ENCODE measurements at regions not wholly inside any gene's neighbourhood (a gene's known extent, or its start where the extent isn't known, plus 50 kb on each side); places are given as distances from the start of the nearest gene placed in this dataset.

GRCh38 chr3:21979706-21980105 lies 228.7 kb upstream of the ZNF385D start:
- H3K27ac ChIP-seq = no peak overlapping the region
- H3K4me3 ChIP-seq = no peak overlapping the region
- no peaks in the 10 kb centered on the region for H3K36me3 ChIP-seq
- intact Hi-C loops (cut with DNase I) = no loop called here
- TF ChIP-seq CTCF (IDR thresholded peaks at IDR 0.05) = no peak
- H3K4me1 ChIP-seq = no peaks in the 10 kb centered on the region
- H3K27me3 ChIP-seq (ENCODE audit: low read depth) = no peaks in the 10 kb centered on the region
- DNase-seq = no peak
- H3K9me3 ChIP-seq = no peaks in the 10 kb centered on the region
- ATAC-seq = no peak

- Histone ChIP-seq H3K27ac (no peak overlapping the region), H3K4me1 (no peaks in the 10 kb centered on the region), H3K9me3 (no peaks in the 10 kb centered on the region), H3K27me3 (ENCODE audit: low read depth) (no peaks in the 10 kb centered on the region), H3K4me3 (no peak overlapping the region), H3K36me3 (no peaks in the 10 kb centered on the region)
- DNase-seq (no peak), ATAC-seq (no peak)
- TF ChIP-seq CTCF (IDR thresholded peaks at IDR 0.05) = no peak
- intact Hi-C loops (cut with DNase I) = no loop called here
These were observed 238.5 kb upstream of the ZNF385D start for GRCh38 chr3:21989341-21990042.

- ATAC-seq = no peak
- Histone ChIP-seq H3K4me3 (no peak overlapping the region), H3K27ac (no peak overlapping the region), H3K27me3 (ENCODE audit: low read depth) (no peaks in the 10 kb centered on the region), H3K4me1 (no peaks in the 10 kb centered on the region), H3K36me3 (no peaks in the 10 kb centered on the region), H3K9me3 (no peaks in the 10 kb centered on the region)
- TF ChIP-seq CTCF (IDR thresholded peaks at IDR 0.05) = no peak
- no peak for DNase-seq
- intact Hi-C loops (cut with DNase I) = no loop called here
These were observed 240.1 kb upstream of the ZNF385D start for GRCh38 chr3:21991061-21991460.

- H3K9me3 ChIP-seq = no peaks in the 10 kb centered on the region
- H3K4me3 ChIP-seq = no peak overlapping the region
- no peak for TF ChIP-seq CTCF (IDR thresholded peaks at IDR 0.05)
- H3K4me1 ChIP-seq = no peaks in the 10 kb centered on the region
- H3K27me3 ChIP-seq (ENCODE audit: low read depth) = no peaks in the 10 kb centered on the region
- H3K27ac ChIP-seq = no peak overlapping the region
- no peaks in the 10 kb centered on the region for H3K36me3 ChIP-seq
- DNase-seq = no peak
- intact Hi-C loops (cut with DNase I) = no loop called here
- peak in 1 of 2 donors; percentile 30 for ATAC-seq
These were observed 244.1 kb upstream of the ZNF385D start for GRCh38 chr3:21995079-21995607.

- H3K36me3 ChIP-seq = no peaks in the 10 kb centered on the region
- H3K9me3 ChIP-seq = no peaks in the 10 kb centered on the region
- H3K4me1 ChIP-seq = no peaks in the 10 kb centered on the region
- no peak for TF ChIP-seq CTCF (IDR thresholded peaks at IDR 0.05)
- H3K27me3 ChIP-seq (ENCODE audit: low read depth) = no peaks in the 10 kb centered on the region
- intact Hi-C loops (cut with DNase I) = no loop called here
- ATAC-seq = no peak
- no peak overlapping the region for H3K27ac ChIP-seq
- H3K4me3 ChIP-seq = no peak overlapping the region
- DNase-seq = no peak
These were observed 256.4 kb upstream of the ZNF385D start for GRCh38 chr3:22007368-22007767.
